ENCODE measurements at regions not wholly inside any gene's neighbourhood (a gene's known extent, or its start where the extent isn't known, plus 50 kb on each side); places are given as distances from the start of the nearest gene placed in this dataset.

- TF ChIP-seq CTCF (conservative IDR thresholded peaks at IDR 0.05 in 1 of 2, IDR thresholded peaks at IDR 0.05 in 1 of 2; ENCODE audit: extremely low read depth in 1 of 2, insufficient read depth in 1 of 2, low read depth in 1 of 2, low read length in 2 of 2): no peak
- TF ChIP-seq EZH2 (IDR thresholded peaks at IDR 0.05; ENCODE audit: borderline replicate concordance, low read length): no peak
Measured at GRCh38 chr10:107930037-107930436, 765.5 kb upstream of the SORCS1 start.
